GM21526 (cell line): ENCODE measurements at regions not wholly inside any gene's neighbourhood (a gene's known extent, or its start where the extent isn't known, plus 50 kb on each side); places are given as distances from the start of the nearest gene placed in this dataset.
"Not testable (repeated sequence)": the region's sequence is repeated elsewhere in the genome, so short reads cannot be mapped to it uniquely, and the experiment has no call there.

Experiments
- ATAC-seq: cut with Tn5 transposase; IDR thresholded peaks from one replicate; pipeline ENCODE4 v1.9.1; 2021; ENCODE audit warnings: moderate library complexity; ENCODE audit not compliant: unreplicated experiment, low FRiP score

DNA sequence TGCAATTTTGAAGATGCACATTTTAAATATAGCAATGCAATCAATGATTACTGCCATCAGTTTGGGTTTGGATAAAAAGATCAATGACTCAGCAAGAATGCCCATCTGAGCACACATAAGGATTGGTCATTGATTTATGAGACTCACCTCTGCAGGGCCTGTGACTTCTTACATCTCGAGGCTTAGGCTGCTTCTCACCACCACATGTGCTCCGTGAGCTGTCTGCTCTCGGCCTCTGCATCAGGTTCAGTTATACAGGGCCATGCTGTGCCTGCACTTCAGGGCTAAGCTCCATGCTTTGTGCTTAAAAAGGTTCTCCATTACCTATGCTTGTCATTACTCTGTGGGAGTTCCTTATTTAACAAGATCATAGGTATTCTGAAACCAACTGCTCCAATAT is 887.5 kb downstream of the DIPK2A start:
- no peak for ATAC-seq

DNA sequence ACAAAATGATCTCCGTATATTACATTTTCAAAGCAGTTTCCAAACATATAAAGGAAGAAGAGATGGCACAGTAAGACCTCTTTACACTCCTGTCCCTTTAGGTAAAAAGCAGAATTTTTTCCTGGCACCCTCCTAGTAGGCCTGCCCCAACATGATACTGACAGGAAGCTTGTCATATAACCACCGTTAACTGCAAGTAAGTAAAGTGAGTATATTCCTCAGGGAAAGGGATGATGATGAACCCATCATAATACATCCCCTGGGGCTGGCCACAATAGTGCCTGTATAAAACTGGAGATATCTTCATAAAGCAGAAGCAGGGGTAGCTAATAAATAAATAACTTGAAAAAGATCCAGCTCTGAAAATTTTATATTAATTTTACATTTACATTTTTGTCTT is 893.0 kb downstream of the DIPK2A start:
- no peak for ATAC-seq

- no peak for ATAC-seq
Measured at GRCh38 chr3:144865948-144866347, 894.3 kb downstream of the DIPK2A start.

GRCh38 chr3:144866476-144866875 is 894.9 kb downstream of the DIPK2A start:
- no peak for ATAC-seq

GRCh38 chr3:144868506-144868905 is 896.9 kb downstream of the DIPK2A start:
- no peak for ATAC-seq

DNA sequence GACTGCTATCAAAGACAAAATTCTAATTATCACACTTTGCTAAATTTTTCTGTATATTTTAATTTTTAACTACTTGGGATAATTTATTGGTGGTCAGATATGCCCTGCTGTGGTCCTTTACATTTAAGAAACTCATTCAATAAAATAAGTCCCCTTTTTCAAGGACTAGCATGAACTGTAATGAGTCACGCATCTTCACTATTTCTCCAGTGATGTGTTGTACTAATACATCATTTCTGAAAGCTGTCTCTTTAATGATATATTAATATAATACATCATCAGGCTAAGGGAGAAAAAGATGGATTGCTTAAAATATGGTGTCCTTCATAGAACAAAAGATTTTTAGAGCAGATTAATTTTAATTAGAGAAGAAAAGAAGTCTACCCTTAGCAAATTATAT is 901.4 kb downstream of the DIPK2A start:
- ATAC-seq = no peak

DNA sequence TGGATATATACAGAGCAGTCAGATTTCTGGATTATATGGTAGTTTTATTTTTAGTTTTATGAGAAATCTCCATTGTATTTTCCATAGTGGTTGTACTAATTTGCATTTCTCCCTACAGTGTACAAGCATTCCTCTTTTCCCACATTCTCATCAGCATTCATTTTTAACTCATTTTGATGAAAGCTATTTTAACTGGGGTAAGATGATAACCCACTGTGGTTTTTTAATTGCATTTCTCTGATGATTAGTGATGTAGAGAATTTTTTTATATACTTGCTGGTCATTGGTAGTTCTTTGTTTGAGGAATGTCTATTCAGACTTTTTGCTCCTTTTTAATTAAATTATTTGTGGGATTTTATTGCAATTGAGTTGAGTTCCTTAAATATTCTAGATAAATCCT is 903.6 kb downstream of the DIPK2A start:
- no peak for ATAC-seq

- ATAC-seq = no peak
Measured at GRCh38 chr3:144877356-144877755, 905.7 kb downstream of the DIPK2A start.

DNA sequence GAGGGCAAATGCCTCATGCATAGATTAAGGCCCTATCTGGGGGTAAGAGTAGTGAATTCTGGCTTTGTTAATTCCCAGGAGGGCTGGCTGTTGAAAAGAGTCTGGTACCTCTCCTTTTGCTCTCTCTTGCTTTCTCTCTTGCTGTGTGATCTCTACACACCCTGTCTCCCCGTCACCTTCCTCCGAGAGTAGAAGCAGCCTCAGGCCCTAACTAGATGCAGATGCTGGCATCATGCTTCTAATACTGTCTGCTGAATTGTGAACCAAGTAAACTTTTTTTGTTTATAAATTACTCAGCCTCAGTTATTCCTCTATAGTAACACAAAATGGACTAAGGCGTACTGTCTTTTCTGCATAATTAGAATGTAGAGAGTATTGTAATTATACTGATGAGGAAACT is 908.1 kb downstream of the DIPK2A start:
- ATAC-seq = no peak

GRCh38 chr3:144893980-144894379 is 922.4 kb downstream of the DIPK2A start:
- ATAC-seq = no peak

- no peak for ATAC-seq
Measured at GRCh38 chr3:144894576-144894975, 923.0 kb downstream of the DIPK2A start.

GRCh38 chr3:144900366-144900765 is 928.7 kb downstream of the DIPK2A start:
- no peak for ATAC-seq

DNA sequence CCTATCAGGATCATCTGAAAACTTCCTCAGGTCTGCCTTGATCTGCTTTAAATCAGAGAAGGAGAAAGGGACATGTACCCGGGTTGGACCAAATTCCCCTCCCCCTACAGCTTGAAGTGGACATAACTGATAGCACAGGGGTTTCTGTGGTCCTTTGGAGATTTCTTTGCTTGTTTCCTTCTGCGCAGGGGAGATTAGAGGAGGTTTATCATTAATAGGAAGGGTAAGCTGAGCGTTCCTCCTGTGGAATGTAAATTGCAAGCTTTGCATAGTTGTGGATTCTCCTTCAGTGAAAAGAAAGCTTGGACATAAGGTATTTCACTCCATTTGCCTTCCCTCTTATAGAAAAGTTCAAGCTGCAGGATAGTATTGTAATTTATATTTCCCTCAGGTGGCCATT is 936.0 kb downstream of the DIPK2A start:
- ATAC-seq = not testable (repeated sequence)

GRCh38 chr3:144912968-144913367 is 941.3 kb downstream of the DIPK2A start:
- no peak for ATAC-seq

GRCh38 chr3:144915202-144915601 is 943.6 kb downstream of the DIPK2A start:
- no peak for ATAC-seq

GRCh38 chr3:144921710-144922109 is 950.1 kb downstream of the DIPK2A start:
- no peak for ATAC-seq

GRCh38 chr3:144923046-144923775 is 951.6 kb downstream of the DIPK2A start:
- ATAC-seq = no peak

DNA sequence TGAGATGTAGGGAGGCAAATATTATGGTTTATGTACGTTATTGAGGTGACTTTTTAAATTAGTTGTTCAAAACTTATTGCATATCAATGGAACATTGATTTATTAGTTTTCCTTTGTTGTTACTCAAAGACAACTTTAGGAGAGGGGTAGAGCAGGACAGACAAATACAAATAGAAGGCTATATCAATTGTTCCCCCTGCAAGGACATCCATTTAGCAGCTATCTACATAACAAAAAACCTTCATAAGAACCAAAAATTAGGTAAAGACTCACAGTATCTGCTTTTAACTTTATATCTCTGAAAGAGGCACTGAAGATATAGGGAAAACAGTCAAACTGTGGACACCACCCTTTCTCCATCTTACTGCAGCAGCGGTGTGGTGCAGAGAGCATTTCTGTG is 958.8 kb downstream of the DIPK2A start:
- ATAC-seq = no peak

- ATAC-seq = no peak
Measured at GRCh38 chr3:144931590-144931989, 960.0 kb downstream of the DIPK2A start.

- ATAC-seq = no peak
Measured at GRCh38 chr3:144942093-144942837, 970.6 kb downstream of the DIPK2A start.

- no peak for ATAC-seq
Measured at GRCh38 chr3:144942838-144943197, 971.2 kb downstream of the DIPK2A start.

- ATAC-seq = no peak
Measured at GRCh38 chr3:144947895-144948294, 976.3 kb downstream of the DIPK2A start.
